ENCODE measurements at regions not wholly inside any gene's neighbourhood (a gene's known extent, or its start where the extent isn't known, plus 50 kb on each side); places are given as distances from the start of the nearest gene placed in this dataset.

DNA sequence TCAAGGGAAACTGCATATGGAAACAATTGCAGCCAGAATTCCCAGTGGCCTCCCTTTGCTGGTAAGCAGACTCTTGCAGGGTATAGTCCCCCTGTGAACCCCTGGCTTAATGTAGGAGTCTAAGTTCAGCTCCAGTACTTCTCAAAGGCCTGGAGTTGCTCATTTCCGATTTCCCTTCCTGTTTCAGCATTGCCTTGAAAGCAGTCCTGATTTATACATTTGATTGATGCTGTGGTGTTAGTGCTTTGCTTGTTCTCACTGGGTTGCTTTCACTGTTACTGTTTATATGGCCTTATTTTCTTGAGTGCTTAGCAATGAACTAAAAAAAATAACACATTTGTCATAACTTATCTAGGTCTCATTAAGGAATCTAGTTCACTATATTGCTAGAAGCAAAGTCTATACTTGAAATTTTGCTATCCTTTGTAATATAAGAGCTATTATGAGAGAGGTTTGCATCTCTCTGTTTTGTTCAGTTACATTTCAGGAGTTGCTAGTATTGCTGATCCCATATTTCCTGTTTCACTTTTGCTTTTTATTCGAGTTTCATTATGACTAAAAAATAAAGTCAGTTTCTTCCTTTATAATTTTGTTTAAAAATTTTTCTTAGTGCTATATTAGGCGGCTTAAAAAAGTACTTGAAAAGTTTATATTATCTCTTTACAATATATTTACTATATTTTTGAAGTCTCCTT lies 122.4 kb upstream of the NMUR2 start:
- H3K4me1 ChIP-seq (ENCODE audit: control insufficient read depth, insufficient read depth, low read length), result peaks cover 4% of the 10 kb centered on the region
- no peak for DNase-seq (ENCODE audit: low read depth, low spot score)
- no CpG with 5 or more reads among the region's 3 CpGs for WGBS (ENCODE audit: insufficient coverage, insufficient read length)

GRCh38 chr5:152529440-152529839 lies 124.4 kb upstream of the NMUR2 start:
- Histone ChIP-seq H3K27me3 (ENCODE audit: control insufficient read depth, insufficient read depth, low read length) (no peaks in the 10 kb centered on the region), H3K4me3 (ENCODE audit: low read length) (no peak overlapping the region), H3K4me1 (ENCODE audit: control insufficient read depth, insufficient read depth, low read length) (peaks cover 4% of the 10 kb centered on the region), H3K36me3 (ENCODE audit: control insufficient read depth, insufficient read depth, low read length) (no peaks in the 10 kb centered on the region), H3K9me3 (ENCODE audit: control insufficient read depth, insufficient read depth, low read length) (no peaks in the 10 kb centered on the region), H3K27ac (ENCODE audit: low read length) (no peak overlapping the region)
- DNase-seq (ENCODE audit: low read depth, low spot score), result no peak

More for the DNA sequence above, 122.4 kb upstream of the NMUR2 start:
- H3K27me3 ChIP-seq (ENCODE audit: control insufficient read depth, insufficient read depth, low read length), result no peaks in the 10 kb centered on the region
- H3K36me3 ChIP-seq (ENCODE audit: control insufficient read depth, insufficient read depth, low read length), result no peaks in the 10 kb centered on the region
- no peaks in the 10 kb centered on the region for H3K9me3 ChIP-seq (ENCODE audit: control insufficient read depth, insufficient read depth, low read length)
- no peak overlapping the region for H3K4me3 ChIP-seq (ENCODE audit: low read length)
- H3K27ac ChIP-seq (ENCODE audit: low read length), result no peak overlapping the region

DNA sequence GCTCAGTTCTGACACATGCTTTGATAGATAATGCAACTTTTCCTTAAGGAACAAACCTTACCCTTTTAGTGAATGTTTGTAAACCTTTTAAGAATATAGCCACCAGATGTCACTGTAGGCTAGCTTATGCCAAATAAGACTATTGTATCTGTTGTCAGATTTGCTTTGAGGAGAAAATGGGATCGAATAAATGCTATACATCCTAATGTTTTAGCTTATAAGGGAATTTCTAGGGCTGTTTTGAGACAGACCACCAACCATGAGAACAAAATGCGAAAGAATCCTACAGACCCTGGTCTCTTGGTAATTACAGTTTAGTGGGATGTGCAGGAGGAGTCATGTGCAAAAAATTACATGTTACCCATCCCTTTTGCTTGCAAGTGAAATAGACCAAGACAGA lies 127.6 kb upstream of the NMUR2 start:
- DNase-seq (ENCODE audit: low read depth, low spot score), result peak; percentile 29
- Histone ChIP-seq H3K27ac (ENCODE audit: low read length) (no peak overlapping the region), H3K9me3 (ENCODE audit: control insufficient read depth, insufficient read depth, low read length) (no peaks in the 10 kb centered on the region), H3K4me1 (ENCODE audit: control insufficient read depth, insufficient read depth, low read length) (peaks cover 4% of the 10 kb centered on the region), H3K36me3 (ENCODE audit: control insufficient read depth, insufficient read depth, low read length) (no peaks in the 10 kb centered on the region), H3K27me3 (ENCODE audit: control insufficient read depth, insufficient read depth, low read length) (no peaks in the 10 kb centered on the region), H3K4me3 (ENCODE audit: low read length) (no peak overlapping the region)
- no CpG with 5 or more reads among the region's 2 CpGs for WGBS (ENCODE audit: insufficient coverage, insufficient read length)

DNA sequence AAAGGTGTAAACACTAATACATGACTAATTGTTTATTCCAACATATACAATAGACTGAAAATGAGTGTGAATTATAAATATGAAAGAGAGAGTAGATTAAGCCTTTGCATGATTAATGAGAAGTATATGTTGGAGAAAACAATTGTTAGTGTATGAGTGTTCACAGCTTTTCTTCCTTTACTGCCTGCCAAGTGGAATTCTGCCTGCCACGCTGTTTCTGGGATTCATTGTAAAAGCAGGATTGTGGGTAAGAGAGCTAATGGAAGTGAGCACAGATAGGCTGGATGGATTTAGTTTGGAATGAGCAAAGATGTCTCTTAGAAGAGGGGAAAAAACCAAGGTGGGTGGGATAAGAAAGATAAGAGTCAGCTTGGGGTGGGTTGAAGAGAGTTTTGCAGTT lies 129.6 kb upstream of the NMUR2 start:
- Histone ChIP-seq H3K9me3 (ENCODE audit: control insufficient read depth, insufficient read depth, low read length) (no peaks in the 10 kb centered on the region), H3K27me3 (ENCODE audit: control insufficient read depth, insufficient read depth, low read length) (no peaks in the 10 kb centered on the region), H3K4me1 (ENCODE audit: control insufficient read depth, insufficient read depth, low read length) (peaks cover 1% of the 10 kb centered on the region; the same call in 1 of the 2 replicates), H3K27ac (ENCODE audit: low read length) (no peak overlapping the region), H3K4me3 (ENCODE audit: low read length) (no peak overlapping the region), H3K36me3 (ENCODE audit: control insufficient read depth, insufficient read depth, low read length) (no peaks in the 10 kb centered on the region)
- no CpG with 5 or more reads among the region's 1 CpG for WGBS (ENCODE audit: insufficient coverage, insufficient read length)
- no peak for DNase-seq (ENCODE audit: low read depth, low spot score)

DNA sequence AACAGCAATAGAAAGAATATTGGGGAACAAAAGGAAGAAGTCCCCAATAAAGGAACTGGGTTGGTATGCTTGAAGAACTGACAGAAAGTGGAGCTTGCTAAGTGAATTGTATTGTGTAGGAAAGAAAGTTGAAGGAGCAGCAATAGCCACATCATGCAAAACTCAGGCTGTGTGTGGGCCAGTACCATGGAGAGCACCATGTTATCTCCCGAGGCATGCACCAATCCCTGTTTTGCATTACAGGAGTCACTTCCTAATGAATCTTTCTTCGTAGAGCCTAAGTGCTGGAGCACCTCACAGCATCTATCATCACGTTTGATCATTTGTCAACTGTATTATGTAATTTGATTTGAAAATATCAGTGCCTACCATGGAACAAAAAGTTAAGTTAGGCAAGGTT lies 137.7 kb upstream of the NMUR2 start:
- no peak overlapping the region for H3K27ac ChIP-seq (ENCODE audit: low read length)
- no CpG with 5 or more reads among the region's 3 CpGs for WGBS (ENCODE audit: insufficient coverage, insufficient read length)
- no peaks in the 10 kb centered on the region for H3K9me3 ChIP-seq (ENCODE audit: control insufficient read depth, insufficient read depth, low read length)
- H3K36me3 ChIP-seq (ENCODE audit: control insufficient read depth, insufficient read depth, low read length), result no peaks in the 10 kb centered on the region
- no peaks in the 10 kb centered on the region for H3K4me1 ChIP-seq (ENCODE audit: control insufficient read depth, insufficient read depth, low read length)
- DNase-seq (ENCODE audit: low read depth, low spot score), result no peak
- no peaks in the 10 kb centered on the region for H3K27me3 ChIP-seq (ENCODE audit: control insufficient read depth, insufficient read depth, low read length)
- H3K4me3 ChIP-seq (ENCODE audit: low read length), result no peak overlapping the region

GRCh38 chr5:152546493-152546892 lies 141.4 kb upstream of the NMUR2 start:
- Histone ChIP-seq H3K9me3 (ENCODE audit: control insufficient read depth, insufficient read depth, low read length) (no peaks in the 10 kb centered on the region), H3K27me3 (ENCODE audit: control insufficient read depth, insufficient read depth, low read length) (no peaks in the 10 kb centered on the region), H3K36me3 (ENCODE audit: control insufficient read depth, insufficient read depth, low read length) (no peaks in the 10 kb centered on the region), H3K4me3 (ENCODE audit: low read length) (no peak overlapping the region), H3K4me1 (ENCODE audit: control insufficient read depth, insufficient read depth, low read length) (no peaks in the 10 kb centered on the region), H3K27ac (ENCODE audit: low read length) (no peak overlapping the region)
- no peak for DNase-seq (ENCODE audit: low read depth, low spot score)
- WGBS (ENCODE audit: insufficient coverage, insufficient read length), result no CpG with 5 or more reads among the region's 2 CpGs

DNA sequence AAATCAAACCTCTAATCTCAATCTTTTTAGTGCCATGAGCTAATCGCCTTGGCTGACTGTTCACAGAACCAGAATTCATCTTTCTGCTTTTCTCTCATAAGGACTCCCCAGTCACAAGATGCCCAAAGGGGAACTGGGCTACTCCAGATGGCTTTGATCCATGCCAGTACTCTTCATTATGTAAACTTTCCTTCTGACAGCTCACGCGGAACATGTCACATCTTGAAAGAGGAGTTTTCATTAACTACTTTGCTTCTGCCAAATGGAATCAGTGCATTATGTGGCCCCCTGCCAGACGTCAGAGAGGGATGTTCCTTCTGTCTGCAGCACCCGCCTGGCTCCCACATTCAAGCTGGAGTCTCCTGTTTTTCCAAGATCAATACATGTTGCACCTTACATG lies 142.1 kb upstream of the NMUR2 start:
- Histone ChIP-seq H3K4me3 (ENCODE audit: low read length) (no peak overlapping the region), H3K4me1 (ENCODE audit: control insufficient read depth, insufficient read depth, low read length) (no peaks in the 10 kb centered on the region), H3K9me3 (ENCODE audit: control insufficient read depth, insufficient read depth, low read length) (no peaks in the 10 kb centered on the region), H3K27ac (ENCODE audit: low read length) (no peak overlapping the region), H3K27me3 (ENCODE audit: control insufficient read depth, insufficient read depth, low read length) (no peaks in the 10 kb centered on the region), H3K36me3 (ENCODE audit: control insufficient read depth, insufficient read depth, low read length) (no peaks in the 10 kb centered on the region)
- no peak for DNase-seq (ENCODE audit: low read depth, low spot score)
- no CpG with 5 or more reads among the region's 5 CpGs for WGBS (ENCODE audit: insufficient coverage, insufficient read length)

GRCh38 chr5:152549709-152550108 lies 144.6 kb upstream of the NMUR2 start:
- no CpG with 5 or more reads among the region's 2 CpGs for WGBS (ENCODE audit: insufficient coverage, insufficient read length)
- no peak for DNase-seq (ENCODE audit: low read depth, low spot score)
- Histone ChIP-seq H3K4me3 (ENCODE audit: low read length) (no peak overlapping the region), H3K9me3 (ENCODE audit: control insufficient read depth, insufficient read depth, low read length) (no peaks in the 10 kb centered on the region), H3K27ac (ENCODE audit: low read length) (no peak overlapping the region), H3K27me3 (ENCODE audit: control insufficient read depth, insufficient read depth, low read length) (no peaks in the 10 kb centered on the region), H3K4me1 (ENCODE audit: control insufficient read depth, insufficient read depth, low read length) (no peaks in the 10 kb centered on the region), H3K36me3 (ENCODE audit: control insufficient read depth, insufficient read depth, low read length) (no peaks in the 10 kb centered on the region)

- Histone ChIP-seq H3K9me3 (ENCODE audit: control insufficient read depth, insufficient read depth, low read length) (no peaks in the 10 kb centered on the region), H3K27me3 (ENCODE audit: control insufficient read depth, insufficient read depth, low read length) (no peaks in the 10 kb centered on the region), H3K4me1 (ENCODE audit: control insufficient read depth, insufficient read depth, low read length) (no peaks in the 10 kb centered on the region), H3K27ac (ENCODE audit: low read length) (no peak overlapping the region), H3K4me3 (ENCODE audit: low read length) (no peak overlapping the region), H3K36me3 (ENCODE audit: control insufficient read depth, insufficient read depth, low read length) (no peaks in the 10 kb centered on the region)
- DNase-seq (ENCODE audit: low read depth, low spot score), result no peak
Observed at GRCh38 chr5:152551061-152551460, 146.0 kb upstream of the NMUR2 start.

- DNase-seq (ENCODE audit: low read depth, low spot score), result no peak
- Histone ChIP-seq H3K27ac (ENCODE audit: low read length) (no peak overlapping the region), H3K9me3 (ENCODE audit: control insufficient read depth, insufficient read depth, low read length) (no peaks in the 10 kb centered on the region), H3K4me3 (ENCODE audit: low read length) (no peak overlapping the region), H3K36me3 (ENCODE audit: control insufficient read depth, insufficient read depth, low read length) (no peaks in the 10 kb centered on the region), H3K4me1 (ENCODE audit: control insufficient read depth, insufficient read depth, low read length) (no peaks in the 10 kb centered on the region), H3K27me3 (ENCODE audit: control insufficient read depth, insufficient read depth, low read length) (no peaks in the 10 kb centered on the region)
- WGBS (ENCODE audit: insufficient coverage, insufficient read length), result no CpG with 5 or more reads among the region's 4 CpGs
Observed at GRCh38 chr5:152556784-152557183, 151.7 kb upstream of the NMUR2 start.

GRCh38 chr5:152560512-152561137 lies 155.5 kb upstream of the NMUR2 start:
- Histone ChIP-seq H3K27ac (ENCODE audit: low read length) (no peak overlapping the region), H3K9me3 (ENCODE audit: control insufficient read depth, insufficient read depth, low read length) (no peaks in the 10 kb centered on the region), H3K4me1 (ENCODE audit: control insufficient read depth, insufficient read depth, low read length) (no peaks in the 10 kb centered on the region), H3K27me3 (ENCODE audit: control insufficient read depth, insufficient read depth, low read length) (no peaks in the 10 kb centered on the region), H3K4me3 (ENCODE audit: low read length) (no peak overlapping the region), H3K36me3 (ENCODE audit: control insufficient read depth, insufficient read depth, low read length) (no peaks in the 10 kb centered on the region)
- no CpG with 5 or more reads among the region's 6 CpGs for WGBS (ENCODE audit: insufficient coverage, insufficient read length)
- peak; percentile 48 for DNase-seq (ENCODE audit: low read depth, low spot score)
